Left hindlimb (tissue), 1 donor: ENCODE measurements at regions not wholly inside any gene's neighbourhood (a gene's known extent, or its start where the extent isn't known, plus 50 kb on each side); places are given as distances from the start of the nearest gene placed in this dataset.

ENCODE experiments used
- DNase-seq: peaks from one replicate; pipeline ENCODE4 v3.0.0-alpha.2; 2018

GRCh38 chr18:47458483-47458882 is 207.0 kb upstream of the SKOR2 start:
- DNase-seq, result no peak

- DNase-seq, result no peak
These were observed 206.2 kb upstream of the SKOR2 start for GRCh38 chr18:47457614-47458013.

GRCh38 chr18:47453038-47453437 is 201.6 kb upstream of the SKOR2 start:
- DNase-seq, result no peak

- DNase-seq, result no peak
These were observed 197.5 kb upstream of the SKOR2 start for GRCh38 chr18:47448956-47449355.

GRCh38 chr18:47441914-47442313 is 190.5 kb upstream of the SKOR2 start:
- DNase-seq, result no peak

GRCh38 chr18:47438001-47438400 is 186.5 kb upstream of the SKOR2 start:
- DNase-seq, result no peak

GRCh38 chr18:47436871-47437270 is 185.4 kb upstream of the SKOR2 start:
- DNase-seq, result no peak

- no peak for DNase-seq
These were observed 182.8 kb upstream of the SKOR2 start for GRCh38 chr18:47434214-47434746.

- no peak for DNase-seq
These were observed 176.6 kb upstream of the SKOR2 start for GRCh38 chr18:47427923-47428637.

- DNase-seq, result no peak
These were observed 175.6 kb upstream of the SKOR2 start for GRCh38 chr18:47427072-47427471.

GRCh38 chr18:47425365-47425764 is 173.9 kb upstream of the SKOR2 start:
- no peak for DNase-seq

- DNase-seq, result no peak
These were observed 171.1 kb upstream of the SKOR2 start for GRCh38 chr18:47422524-47422923.

GRCh38 chr18:47420130-47420529 is 168.7 kb upstream of the SKOR2 start:
- DNase-seq, result no peak

- no peak for DNase-seq
These were observed 167.3 kb upstream of the SKOR2 start for GRCh38 chr18:47418746-47419145.

- no peak for DNase-seq
These were observed 166.3 kb upstream of the SKOR2 start for GRCh38 chr18:47417807-47418206.

GRCh38 chr18:47415881-47416280 is 164.4 kb upstream of the SKOR2 start:
- DNase-seq, result no peak

- DNase-seq, result no peak
These were observed 161.9 kb upstream of the SKOR2 start for GRCh38 chr18:47413327-47413726.

GRCh38 chr18:47412924-47413323 is 161.5 kb upstream of the SKOR2 start:
- DNase-seq, result no peak

GRCh38 chr18:47411159-47411558 is 159.7 kb upstream of the SKOR2 start:
- DNase-seq, result no peak

- no peak for DNase-seq
These were observed 158.7 kb upstream of the SKOR2 start for GRCh38 chr18:47410139-47410538.

GRCh38 chr18:47409519-47409918 is 158.1 kb upstream of the SKOR2 start:
- DNase-seq, result no peak

- no peak for DNase-seq
These were observed 156.3 kb upstream of the SKOR2 start for GRCh38 chr18:47407736-47408135.

- DNase-seq, result no peak
These were observed 153.4 kb upstream of the SKOR2 start for GRCh38 chr18:47404845-47405244.

GRCh38 chr18:47403949-47404348 is 152.5 kb upstream of the SKOR2 start:
- no peak for DNase-seq

- no peak for DNase-seq
These were observed 151.9 kb upstream of the SKOR2 start for GRCh38 chr18:47403317-47403716.
